ENCODE measurements at regions not wholly inside any gene's neighbourhood (a gene's known extent, or its start where the extent isn't known, plus 50 kb on each side); places are given as distances from the start of the nearest gene placed in this dataset.

DNA sequence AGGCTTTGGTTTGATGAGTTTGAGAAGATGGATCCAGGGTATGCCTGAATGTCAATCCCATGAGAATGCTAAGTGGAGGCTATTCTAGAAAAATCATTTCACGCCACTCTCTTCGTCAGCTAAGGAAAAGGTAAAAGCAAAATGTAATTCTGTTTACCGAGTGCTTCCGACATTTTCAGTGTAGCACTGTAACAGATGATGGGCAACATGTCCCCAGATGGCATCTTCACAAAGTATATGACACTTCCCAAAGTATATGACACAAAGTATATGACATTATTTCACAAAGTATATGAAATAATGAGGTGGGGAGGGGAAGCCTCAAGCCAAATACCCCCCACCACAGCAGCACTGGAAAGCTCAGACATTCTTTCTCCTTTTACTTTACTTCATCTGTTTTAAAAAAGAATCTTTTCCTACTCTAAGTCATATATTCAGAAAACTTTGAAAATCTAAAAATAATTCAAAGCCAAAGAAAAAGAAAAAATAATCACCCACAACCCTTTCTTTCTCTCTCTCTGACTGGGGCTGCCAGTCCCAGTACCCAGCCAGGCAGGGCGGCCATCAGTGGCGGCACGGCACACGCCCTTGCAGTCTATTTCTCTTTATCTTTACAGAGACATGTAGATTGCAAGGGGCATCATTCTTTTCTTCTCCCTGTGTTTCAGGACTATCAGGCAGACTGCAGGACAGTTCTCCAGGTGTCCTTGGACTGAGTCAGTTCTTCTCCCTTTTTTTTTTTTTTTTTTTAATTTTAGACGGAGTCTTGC lies 179.8 kb downstream of the SNX10 start:
- TF ChIP-seq POLR2A (IDR thresholded peaks at IDR 0.05; ENCODE audit: borderline replicate concordance, extremely low read depth, insufficient read depth, insufficient read length) (no peak), ATF3 (IDR thresholded peaks at IDR 0.05) (no peak), CTCF (IDR thresholded peaks at IDR 0.05 in 2 of 3, conservative IDR thresholded peaks at IDR 0.05 in 1 of 3; ENCODE audit: borderline replicate concordance in 1 of 3, insufficient read depth in 1 of 3, low read depth in 2 of 3, low read length in 2 of 3) (no peak), EGR1 (IDR thresholded peaks at IDR 0.05; ENCODE audit: low read depth) (no peak), YY1 (IDR thresholded peaks at IDR 0.05; ENCODE audit: extremely low read depth, insufficient replicate concordance, low read depth, low read length) (no peak), EZH2 (IDR thresholded peaks at IDR 0.05) (no peak), ELF1 (IDR thresholded peaks at IDR 0.05; ENCODE audit: borderline replicate concordance, low read depth) (no peak), REST (IDR thresholded peaks at IDR 0.05; ENCODE audit: low read depth) (no peak), JUND (IDR thresholded peaks at IDR 0.05) (no peak), TCF7L2 (IDR thresholded peaks at IDR 0.05; ENCODE audit: borderline replicate concordance, extremely low read depth, insufficient read depth, insufficient read length) (no peak)
